GM18868 (cell line): ENCODE measurements at regions not wholly inside any gene's neighbourhood (a gene's known extent, or its start where the extent isn't known, plus 50 kb on each side); places are given as distances from the start of the nearest gene placed in this dataset.
A peak's percentile ranks its signal among the peaks of the same experiment; 100 is the strongest.

Source experiments
- ATAC-seq: cut with Tn5 transposase; IDR thresholded peaks from one replicate; pipeline ENCODE4 v1.9.1; 2021; ENCODE audit warnings: mild to moderate bottlenecking, moderate library complexity; ENCODE audit not compliant: unreplicated experiment

GRCh38 chr1:168391851-168392681 lies 111.4 kb downstream of the TBX19 start:
- ATAC-seq, result no peak

DNA sequence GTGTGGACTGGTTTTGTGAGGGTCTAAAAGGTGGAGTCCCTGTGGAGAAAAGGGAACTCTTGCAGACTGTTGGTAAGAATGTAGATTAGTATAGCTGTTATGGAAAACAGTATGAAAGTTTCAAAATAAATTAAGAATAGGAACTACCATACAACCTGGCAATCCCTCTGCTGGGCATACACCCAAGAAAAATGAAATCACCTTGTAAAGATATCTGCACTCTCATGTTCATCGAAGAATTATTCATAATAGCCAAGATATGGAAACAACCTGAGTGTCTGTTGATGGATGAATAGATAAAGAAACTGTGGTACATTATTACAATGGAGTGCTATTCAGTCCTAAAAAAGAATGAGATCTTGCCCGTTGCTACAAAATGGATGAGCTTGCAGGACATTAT lies 109.6 kb downstream of the TBX19 start:
- no peak for ATAC-seq

DNA sequence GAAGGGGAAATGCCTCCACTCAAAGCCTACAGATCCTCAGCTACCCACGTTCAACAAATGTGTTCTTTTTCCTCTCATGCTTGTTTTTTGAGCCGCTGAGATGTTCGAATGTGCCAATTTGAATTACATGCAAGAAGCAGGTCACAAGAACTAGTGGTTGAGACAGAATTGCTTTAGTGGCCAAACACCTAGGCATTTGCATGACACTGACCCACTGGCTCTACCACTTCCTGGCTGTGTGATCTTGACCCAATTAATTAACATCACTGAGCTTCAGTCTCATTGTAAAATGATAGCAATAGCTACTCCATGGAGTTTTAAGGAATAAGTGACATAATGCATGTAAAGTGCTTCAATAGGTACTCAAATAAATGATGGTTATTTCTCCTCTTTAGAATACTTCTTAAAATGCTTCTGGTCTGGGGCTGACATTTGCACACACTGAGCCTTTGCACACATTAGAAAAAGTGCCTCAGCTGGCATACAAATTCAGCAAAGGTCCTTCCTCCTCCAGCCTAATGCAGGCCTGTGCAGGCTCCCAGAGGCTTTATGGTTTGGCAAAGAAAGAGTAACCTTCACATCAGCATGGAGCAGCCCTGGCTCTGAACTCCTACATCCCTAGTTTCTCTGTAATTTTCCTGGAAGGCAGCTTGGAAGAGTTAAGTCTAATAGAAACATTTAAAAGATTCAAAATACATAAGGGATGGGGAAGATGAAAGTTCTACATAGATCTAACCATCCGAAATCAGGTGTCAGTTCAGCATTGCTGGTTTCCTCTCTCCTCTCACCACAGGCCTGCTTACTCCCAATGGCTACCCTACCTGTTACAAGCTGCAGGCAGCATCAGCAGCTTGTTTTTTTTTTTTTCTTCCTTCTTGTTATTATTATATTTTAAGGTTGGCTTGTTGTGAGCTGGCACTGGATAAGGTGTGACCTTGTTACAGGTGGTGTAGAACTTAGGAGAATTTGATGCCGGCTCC lies 107.4 kb downstream of the TBX19 start:
- no peak for ATAC-seq

DNA sequence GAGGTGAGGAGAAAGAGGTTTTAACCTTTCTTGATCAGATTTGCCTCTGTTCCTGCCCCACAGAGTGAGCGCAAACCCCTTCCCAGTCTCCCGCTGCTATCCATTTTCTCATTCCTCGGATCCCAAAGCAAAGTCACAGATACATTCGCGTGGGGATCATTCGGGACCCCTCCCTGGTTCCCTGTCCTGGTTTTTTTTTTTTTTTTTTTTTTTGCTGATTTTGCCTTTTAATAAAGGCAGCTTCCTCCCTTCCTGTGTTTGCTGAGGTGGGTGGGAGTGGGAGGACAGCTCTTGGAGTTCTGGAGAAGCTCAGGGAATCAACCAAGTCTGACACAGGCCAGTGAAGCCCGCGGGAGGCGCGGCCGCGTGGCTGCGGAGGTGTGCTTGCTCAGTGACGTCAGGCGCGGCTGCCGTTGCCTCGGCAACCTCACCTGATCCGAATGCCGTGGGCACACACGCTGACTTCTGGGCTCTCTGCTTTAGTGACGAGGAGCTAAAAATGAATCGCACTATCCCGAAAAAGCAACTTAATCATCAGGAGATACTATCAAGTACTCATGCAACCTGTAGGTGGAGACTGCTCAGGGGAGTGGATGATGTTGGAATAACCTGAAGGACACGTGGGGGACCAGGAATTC lies 106.4 kb downstream of the TBX19 start:
- peak; percentile 70 for ATAC-seq

GRCh38 chr1:168386492-168386891 lies 105.8 kb downstream of the TBX19 start:
- no peak for ATAC-seq

GRCh38 chr1:168381850-168382249 lies 101.2 kb downstream of the TBX19 start:
- no peak for ATAC-seq

GRCh38 chr1:168380945-168381344 lies 100.3 kb downstream of the TBX19 start:
- ATAC-seq, result no peak

DNA sequence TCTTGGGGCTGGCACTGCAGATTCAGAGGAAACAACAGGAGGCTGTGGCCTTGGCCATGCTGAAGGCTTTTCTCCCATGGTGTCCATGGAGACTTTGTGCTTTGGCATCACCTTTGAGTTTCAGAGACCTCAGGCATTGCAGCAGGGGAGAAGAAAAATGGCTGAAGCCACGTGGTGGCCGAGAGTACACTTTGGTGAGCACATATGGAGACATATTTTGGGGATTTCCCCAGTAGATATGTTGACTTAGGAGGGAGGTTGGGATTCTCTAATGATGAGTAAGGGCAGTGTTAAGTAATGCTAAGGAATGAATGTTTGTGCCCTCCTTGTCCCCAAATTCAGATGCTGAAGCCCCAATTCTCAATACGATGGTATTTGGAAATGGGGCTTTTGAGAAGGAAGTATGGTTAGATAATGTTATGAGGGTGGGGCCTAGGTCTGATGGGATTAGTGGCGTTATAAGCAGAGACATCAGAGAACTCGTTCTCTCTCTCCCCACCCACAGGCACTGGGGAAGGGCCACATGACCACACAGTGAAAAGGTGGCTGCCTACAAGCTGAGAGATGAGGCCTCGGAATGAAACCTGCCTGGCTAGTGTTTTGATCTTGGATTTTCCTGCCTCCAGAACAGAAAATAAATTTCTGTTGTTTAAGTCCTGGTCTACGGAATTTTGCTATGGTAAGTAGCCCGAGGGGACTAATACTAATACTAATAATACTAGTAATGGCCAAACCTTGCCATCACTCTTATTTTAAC lies 98.6 kb downstream of the TBX19 start:
- ATAC-seq, result no peak

- ATAC-seq, result no peak
These were observed 95.1 kb downstream of the TBX19 start for GRCh38 chr1:168375566-168376300.

DNA sequence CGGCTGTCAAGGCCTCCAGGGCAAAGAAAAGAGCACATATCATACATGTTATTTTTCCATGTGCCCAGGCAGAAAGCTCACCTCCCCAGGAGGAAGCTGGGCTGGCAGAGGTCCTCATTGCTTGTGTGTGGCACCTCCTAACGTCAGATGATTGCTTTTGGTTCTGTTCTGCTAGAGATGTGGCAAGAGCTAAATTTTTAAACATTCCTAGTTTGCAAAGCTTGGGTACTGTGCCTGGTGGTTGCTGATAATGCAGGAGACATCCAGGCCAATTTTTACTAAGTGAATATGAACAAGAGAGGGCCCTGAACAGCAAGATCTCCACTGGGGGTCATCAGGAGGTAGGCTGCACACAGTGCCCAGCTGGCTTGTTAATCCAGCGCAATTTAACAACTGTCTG lies 93.9 kb downstream of the TBX19 start:
- no peak for ATAC-seq

DNA sequence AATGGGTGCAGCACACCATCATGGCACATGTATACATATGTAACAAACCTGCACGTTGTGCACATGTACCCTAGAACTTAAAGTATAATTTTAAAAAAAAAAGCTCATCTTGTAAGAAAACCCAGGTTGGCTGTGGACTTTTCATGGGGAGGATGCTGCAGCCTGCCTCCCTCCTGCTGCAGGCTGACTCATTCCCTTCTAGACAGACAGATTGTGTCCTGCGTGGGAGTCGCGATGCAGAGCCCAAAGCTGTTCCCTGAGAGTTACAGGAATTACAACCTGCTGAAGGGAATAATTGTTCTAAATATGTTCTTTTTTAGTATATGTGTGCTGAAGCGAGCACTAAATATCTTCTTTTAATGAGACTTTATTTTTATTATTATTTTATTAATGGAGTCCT lies 93.2 kb downstream of the TBX19 start:
- no peak for ATAC-seq

GRCh38 chr1:168372861-168373371 lies 92.2 kb downstream of the TBX19 start:
- no peak for ATAC-seq

DNA sequence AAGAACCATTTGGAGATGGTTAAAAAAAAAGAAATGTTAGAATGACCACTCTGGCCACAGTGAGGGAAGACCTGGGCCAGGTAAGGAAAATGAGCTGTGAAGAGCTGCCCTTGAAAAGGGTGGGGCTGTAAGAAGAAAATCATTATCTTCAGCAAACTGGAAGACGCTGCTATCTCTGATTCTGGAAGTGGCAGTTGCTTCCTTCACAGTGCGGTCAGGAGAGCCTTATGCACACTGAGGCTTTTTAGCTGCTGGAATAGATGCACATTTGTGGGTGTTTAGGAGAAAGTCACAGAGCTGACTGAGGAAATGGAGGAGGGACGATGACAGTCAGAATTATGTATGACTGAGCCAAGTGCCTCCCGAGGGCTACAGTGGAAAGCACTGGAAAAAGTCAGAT lies 91.6 kb downstream of the TBX19 start:
- ATAC-seq, result no peak

GRCh38 chr1:168371477-168371876 lies 90.8 kb downstream of the TBX19 start:
- ATAC-seq, result no peak

- no peak for ATAC-seq
These were observed 89.9 kb downstream of the TBX19 start for GRCh38 chr1:168370586-168370985.

- no peak for ATAC-seq
These were observed 89.0 kb downstream of the TBX19 start for GRCh38 chr1:168369655-168370054.

GRCh38 chr1:168368131-168368530 lies 87.5 kb downstream of the TBX19 start:
- ATAC-seq, result no peak

DNA sequence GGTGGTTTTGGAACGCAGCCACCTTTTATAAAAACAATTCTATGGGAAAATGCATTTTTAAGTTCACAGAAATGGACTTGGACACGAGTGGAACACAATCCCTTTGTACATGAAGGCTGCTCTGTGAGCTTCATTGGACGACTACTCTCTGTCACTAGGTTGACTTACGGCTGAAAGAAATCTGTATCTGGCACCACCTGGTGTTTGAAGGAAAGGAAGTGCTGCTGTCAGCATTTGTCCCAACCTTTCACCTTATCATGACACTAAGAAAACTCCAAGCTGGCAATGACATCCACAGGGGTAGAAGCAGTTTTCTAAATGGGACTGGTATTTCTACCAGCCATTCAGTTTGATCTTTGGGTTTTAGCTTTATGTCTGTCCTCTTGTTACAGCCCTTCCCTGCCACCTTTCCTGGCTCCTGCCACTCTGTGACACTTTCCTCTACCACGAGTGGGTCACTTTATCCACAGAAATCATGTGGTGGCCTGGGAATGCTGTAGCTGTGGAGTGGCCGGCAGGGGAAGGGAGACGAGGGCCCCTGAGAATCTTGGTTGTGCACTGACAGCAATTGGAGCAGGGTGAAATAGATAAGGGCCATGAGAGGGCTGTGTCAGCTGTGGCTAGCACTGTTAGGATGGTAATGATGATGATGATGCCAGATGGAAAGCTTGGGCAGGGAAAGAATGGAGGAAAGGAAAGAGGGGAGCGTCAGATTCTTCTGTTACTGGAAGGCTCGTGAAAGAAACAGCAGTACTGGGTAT lies 85.2 kb downstream of the TBX19 start:
- no peak for ATAC-seq
